HG02884 (cell line): ENCODE measurements at regions not wholly inside any gene's neighbourhood (a gene's known extent, or its start where the extent isn't known, plus 50 kb on each side); places are given as distances from the start of the nearest gene placed in this dataset.
"Not testable (repeated sequence)": the region's sequence is repeated elsewhere in the genome, so short reads cannot be mapped to it uniquely, and the experiment has no call there.

Experiments used
- ATAC-seq: cut with Tn5 transposase; IDR thresholded peaks from one replicate; pipeline ENCODE4 v1.9.1; 2021; ENCODE audit warnings: mild to moderate bottlenecking, moderate library complexity; ENCODE audit not compliant: unreplicated experiment

DNA sequence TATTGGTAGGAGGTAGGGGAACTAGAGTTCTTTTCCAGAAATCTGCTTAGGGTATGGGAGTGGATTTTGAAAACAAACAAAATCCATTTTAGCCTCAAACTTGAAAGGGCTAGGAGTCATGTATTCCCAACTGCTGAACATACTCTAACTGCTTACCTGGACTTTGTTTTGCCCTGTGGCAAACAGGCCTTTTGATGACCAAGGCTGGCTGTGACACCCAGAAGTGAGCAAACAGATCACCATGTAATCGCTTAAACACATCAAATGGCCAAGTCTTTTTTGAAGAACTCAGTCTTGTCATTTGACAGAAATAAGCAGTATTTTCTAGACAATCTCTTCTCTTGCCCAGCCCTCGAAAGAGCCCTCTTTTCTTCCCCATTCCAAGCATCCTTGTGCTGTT is 203.4 kb downstream of the KIT start:
- ATAC-seq, result no peak

DNA sequence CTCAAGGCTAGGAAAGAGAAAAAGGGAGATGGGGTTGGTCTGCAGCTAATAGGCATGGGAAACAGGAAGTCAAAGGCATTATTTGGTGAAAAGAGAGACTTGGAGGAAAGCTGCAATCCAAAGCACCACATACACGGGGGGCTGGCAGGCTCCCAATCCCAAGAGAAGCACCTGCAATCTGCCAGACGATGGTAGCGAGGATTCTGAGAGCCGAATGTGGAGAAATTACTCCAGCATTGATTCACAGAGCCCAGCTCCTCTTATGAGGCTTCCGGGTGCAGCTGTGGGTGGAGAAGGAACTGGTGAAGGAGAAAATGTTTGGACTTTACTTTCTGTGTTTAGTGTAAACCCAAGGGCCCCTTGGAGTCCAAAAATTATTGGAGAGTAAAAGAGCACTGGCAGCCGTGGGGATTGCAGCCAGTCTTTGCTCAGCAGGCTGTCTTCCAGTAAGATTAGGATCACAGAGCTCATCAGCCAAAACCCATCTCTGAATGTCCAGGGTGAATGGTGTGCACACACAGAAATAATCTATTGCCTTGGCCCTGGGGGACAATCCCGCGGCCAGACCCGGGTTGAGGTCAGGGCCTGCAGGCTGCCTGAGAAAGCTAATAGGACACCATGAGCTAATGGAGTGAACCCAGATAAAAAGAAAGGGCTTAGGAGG is 197.6 kb downstream of the KIT start:
- no peak for ATAC-seq

DNA sequence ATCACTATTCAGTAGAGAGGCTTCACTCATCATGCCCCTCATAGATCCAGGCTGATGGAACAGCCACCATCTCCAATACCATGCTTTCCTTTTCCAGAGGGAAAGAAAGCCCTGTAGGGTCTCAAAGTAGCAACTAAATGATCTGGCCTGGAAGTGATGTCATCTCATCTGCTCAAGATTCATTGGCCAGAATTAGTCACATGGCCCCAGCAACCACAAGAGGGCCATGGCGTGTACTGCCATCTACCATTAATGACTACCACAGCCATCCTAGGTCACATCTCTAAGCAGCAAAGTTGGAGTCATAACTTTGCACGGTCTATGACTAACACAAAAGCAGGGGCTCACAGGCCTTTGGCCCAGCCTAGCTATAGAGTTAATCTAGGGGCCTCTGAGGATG is 194.8 kb downstream of the KIT start:
- no peak for ATAC-seq

DNA sequence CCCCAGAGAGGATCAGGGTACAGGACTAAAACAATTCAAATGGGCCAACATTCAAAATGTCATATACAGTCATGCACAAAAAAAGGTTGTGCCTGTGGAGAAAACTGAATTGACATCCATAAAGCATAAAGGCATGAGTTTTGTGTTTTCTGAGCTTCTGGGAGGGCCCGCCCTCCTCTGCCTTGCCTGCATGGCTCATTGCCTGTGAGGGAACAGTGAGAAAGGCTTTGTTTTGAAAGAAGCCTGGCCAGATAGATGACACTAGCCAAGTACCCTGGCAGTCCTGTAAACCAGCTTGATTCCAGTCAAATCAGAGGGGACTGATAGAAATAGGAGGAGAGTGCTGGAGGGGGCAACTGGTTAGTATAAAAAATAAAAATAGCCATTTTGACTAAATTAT is 194.3 kb downstream of the KIT start:
- no peak for ATAC-seq

DNA sequence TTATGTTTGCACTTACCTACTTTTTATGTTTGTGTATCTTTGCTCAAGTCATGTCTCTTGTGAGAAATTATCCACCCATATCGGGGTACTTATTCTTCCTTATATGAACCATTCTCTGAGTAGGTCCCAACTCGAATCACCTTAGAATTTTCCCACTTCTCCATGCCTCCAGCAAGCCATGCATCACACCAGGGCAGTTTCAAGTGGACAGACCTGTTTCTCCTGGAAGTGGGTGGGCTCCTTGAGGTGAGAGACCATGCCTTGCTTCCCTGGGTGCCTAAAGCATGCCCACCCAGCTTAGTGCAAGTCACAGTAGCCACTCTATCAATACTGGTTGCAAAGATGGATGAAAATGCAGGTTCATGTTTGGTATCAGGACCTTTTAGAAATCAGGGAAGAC is 187.2 kb downstream of the KIT start:
- no peak for ATAC-seq

DNA sequence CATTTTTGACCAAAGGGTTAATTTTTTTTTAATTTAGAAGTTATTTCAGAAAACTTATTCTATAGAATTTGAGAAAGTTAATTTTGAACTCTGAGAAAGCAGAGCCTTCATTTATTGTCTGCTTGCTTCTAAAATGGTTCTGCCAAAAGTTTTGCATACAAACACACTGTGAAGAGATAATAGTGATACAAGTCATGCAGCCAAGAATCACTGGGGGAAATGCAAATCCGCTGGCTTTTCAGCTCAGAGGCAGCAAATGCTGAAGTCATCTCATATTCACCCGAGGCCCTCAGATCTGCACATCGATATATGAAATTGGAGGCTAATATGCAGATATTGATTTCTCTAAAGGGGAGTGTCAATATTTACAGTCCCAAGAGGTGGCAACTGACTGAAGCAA is 186.2 kb downstream of the KIT start:
- no peak for ATAC-seq

DNA sequence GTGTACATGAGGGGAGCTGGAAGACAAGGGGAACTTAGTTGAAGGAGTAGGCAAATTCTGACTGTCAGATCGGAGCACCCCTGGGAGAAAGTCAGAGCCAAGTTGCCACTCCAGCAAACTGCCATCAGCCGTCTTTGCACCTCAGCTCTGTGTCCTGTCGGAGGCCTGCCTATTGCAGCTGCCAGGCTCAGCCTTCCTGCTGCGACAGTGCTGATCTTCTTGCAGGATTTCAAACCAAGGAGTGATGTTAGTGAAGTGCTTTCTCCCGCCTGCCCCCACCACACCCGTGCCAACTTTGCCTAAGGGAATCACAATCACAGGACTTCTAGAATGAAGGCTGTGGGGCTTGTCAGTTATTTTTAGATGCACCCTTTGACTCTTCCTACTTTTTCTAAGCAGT is 185.3 kb downstream of the KIT start:
- ATAC-seq, result no peak

DNA sequence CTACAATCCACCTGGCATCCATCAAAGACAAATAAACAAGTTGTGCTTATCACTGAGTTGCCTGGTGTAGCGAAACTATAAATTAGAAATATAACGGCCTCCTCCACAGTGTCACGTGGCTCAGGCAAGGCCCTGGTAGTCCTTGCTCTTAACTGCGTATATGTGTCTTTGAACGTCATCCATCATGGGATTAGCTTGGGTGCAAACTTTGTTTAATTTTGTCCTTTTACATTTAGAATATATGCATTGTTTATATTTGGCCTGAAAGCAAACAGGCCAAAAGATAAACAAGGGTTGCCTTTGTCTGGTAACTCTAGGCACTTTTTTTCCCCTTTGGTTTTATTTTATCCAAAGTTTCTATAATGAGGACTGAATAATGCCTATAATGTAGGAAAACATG is 184.9 kb downstream of the KIT start:
- ATAC-seq, result no peak

DNA sequence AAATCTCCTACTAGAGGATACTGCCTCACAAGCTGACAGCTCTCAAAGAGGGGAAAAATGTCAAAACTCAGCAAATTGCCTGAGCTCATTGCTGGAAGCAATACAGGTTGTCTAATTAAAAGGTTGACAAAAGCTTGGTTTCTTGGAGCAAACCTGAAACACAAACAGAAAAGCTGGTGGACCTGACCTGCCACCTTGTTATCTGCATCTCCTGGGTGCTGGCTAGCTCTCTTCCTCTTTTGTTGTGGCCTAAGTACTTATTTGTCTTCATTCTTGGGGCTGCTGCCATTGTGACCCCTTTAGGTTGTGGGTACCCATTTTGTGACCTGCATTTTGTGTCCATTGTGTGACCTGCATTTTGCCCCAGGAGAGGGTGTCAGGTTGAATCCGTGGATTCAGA is 184.5 kb downstream of the KIT start:
- ATAC-seq, result no peak

DNA sequence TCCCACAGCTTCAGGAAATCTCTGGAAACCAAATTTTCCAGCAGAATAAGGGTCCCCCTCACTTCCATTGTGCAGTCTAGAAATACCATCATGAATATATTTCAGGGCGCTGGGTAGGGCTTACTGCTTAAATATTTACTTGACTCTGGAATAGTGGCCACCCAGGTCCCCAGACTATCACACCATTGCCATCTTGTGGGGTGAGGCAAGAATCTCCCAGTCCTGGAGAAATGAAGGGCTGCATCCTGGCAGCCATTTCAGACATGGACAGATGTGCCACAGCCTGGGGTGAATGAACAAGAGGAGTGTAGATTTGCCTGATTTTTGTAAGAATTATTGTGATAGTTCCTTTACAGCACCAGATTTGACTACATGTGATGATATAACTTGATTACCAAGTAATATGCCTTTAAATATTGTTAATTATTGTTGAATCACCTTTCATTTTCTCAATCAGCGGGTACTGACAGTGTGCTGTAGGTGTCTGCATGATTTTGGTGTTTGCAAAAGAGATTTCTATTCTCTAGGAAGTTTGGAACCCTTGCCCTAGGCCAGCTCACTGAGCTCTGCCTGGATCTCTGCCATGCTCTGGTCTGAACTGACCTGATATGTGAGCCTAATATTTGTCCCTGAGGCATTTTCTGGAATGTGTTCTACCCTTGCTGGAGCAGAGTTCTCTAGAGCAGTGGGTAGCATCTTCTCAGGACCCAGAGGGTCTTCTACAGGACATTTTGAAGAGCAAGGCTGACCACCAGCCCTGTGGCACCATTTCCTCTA is 183.4 kb downstream of the KIT start:
- no peak for ATAC-seq

DNA sequence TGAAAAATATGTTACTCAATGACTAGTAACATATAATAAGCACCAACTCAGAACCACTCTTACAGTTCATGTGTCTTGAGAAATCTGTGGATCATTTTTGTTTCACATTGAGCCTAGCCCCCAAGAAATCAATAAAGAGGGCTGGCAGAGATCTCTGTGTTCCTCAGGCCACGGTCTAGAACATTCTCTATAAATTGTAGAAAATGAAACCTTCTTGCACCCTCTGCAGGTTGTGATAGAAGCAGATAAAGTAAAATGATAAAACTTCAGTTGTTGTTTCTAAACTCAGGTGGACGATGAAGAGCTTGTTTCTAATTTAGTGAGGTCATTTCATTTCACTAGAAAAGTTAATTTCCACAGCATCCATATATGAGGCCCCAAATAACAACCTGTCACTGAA is 182.7 kb downstream of the KIT start:
- no peak for ATAC-seq

DNA sequence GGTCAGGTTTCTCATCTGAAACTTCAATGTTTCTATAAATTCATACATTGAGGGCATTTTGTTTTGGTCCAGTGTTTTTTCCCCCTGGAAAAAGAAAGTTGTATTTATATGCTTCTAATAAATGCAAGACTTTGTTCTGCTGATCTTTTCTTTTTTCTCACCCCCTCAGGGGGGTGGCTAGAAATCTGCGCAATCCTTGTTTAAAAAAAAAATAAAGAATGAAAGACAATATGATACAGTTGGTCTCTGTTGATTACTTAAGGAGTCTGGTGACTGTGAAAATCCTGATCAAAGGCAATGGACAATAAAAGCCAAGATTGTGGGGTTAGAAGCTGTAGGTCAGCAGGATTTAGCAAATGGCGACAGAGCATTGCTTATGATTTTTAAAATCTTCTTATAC is 180.5 kb downstream of the KIT start:
- no peak for ATAC-seq

DNA sequence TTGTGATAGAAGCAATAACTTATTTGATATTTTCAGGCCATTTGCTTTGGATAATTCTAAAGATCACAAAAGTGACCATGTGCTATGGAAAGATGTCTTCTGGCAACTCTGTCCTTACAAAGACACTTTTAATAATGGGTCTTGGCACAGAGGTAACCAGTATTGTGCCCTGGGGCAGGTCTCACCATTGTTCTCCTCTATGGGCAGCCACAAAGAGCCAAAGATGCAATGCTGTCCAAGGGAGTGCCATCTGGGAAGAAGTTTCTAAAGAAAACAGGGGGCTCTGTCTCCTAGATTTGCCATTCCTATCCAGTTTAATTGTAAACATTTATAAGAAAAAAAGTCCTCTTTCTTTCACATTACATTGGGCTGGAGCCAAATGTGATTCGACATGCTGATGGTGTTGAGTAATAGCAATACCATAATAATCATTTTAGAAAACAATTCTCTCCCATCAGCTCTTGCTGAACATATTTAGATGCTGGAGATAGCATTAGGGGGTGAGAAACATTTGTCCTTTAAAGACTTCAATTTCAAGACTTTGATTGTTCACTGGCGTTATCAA is 179.9 kb downstream of the KIT start:
- no peak for ATAC-seq

DNA sequence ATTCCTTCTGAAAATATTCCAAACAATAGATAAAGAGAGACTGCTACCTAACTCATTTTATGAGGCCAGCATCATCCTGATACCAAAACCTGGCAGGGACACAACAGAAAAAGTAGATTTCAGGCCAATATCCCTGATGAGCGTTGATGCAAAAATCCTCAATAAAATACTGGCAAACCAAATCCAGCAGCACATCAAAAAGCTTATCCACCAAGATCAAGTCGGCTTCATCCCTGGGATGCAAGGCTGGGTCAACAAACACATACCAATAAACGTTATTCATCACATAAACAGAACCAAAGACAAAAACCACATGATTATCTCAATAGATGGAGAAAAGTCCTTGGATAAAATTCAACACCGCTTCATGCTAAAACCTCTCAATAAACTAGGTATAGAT is 170.6 kb downstream of the KIT start:
- ATAC-seq, result not testable (repeated sequence)

DNA sequence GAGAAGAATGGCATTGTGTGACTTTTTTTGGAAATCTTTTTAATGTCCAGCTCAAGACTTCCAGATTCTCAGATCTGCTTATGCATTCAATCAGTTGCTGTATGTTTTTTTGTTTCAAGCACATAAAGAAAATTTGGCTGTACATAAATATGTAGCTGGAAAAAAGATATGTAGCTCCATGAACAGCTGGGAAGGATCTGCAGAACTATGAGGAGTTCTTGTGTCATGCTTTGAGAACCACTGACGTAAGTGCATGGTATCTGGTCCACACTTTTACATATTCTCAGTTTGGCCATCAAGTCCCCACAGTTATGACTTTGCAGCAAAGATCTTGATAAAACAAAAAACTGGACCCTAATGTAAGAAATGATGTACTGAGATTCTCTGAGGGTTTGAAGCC is 165.9 kb downstream of the KIT start:
- ATAC-seq, result no peak

DNA sequence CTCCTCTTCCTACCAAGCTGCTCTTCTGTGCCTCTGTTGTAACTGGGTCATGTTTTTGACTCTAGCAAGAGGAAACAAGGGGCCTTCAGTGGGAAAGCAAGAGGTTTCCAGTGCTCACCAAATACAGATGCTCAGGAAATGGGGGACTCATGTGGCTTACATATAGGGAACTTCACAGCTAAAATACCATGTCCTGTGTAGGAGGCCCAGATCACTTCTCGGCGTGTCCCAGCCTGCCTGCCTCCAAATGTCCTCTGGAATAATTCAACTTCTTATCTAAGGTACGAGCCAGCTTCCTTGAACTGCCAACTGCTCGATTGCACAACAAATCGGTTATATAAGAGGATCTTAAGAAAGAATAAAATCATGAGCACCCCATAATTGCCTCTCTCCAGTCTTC is 161.3 kb downstream of the KIT start:
- ATAC-seq, result no peak

DNA sequence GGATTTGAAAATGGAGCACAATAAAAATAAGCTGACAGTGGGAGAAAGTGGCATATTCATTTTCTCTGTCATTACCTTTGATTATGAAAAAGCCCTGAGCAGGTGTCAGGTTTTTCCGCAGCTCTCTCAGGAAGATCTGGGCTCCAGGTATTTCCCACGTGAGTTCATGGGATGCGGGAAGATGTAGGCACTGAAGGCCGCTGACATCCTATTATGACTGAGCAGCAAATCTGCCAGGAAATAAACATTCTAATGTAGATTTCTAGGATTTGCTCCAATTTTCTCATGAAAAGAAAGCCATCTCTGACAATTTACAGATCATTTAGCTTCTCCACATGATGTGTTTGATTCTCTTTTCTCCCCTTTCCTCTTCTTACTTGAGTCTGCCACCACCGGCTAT is 160.7 kb downstream of the KIT start:
- ATAC-seq, result no peak

DNA sequence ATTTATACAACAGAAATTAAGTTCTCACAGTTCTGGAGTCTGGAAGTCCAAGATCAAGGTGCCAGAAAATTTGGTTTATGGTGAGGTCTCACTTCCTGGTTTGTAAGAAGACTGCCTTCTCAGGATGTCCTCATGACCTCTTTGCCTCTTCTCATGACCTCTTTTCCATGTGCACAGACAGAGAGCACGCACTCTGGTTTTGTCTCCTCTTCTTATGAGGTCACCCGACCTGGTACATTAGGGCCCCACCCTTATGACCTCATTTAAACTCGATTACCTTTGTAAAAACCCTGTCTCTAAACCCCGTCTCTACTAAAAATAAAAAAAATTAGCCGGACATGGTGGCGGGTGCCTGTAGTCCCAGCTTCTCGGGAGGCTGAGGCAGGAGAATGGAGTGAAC is 155.9 kb downstream of the KIT start:
- no peak for ATAC-seq

DNA sequence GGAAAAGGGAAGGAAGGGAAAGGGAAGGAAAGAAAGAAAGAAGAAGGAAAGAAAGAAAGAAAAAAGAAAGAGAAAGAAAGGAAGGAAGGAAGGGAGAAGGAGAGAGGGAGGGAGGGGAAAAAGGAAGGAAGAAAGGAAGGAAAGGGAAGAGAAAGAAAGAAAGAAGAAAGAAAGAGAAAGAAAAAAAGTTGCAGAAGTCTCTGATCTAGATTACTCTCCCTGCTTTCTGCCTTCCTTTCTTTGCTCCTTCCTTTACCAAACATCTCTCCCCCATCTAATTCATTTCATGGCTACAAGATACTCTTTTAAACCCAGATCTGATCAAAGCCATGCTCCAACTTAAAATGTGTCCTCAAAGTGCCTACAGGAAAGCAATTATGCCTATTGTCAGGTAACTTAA is 148.6 kb downstream of the KIT start:
- no peak for ATAC-seq

DNA sequence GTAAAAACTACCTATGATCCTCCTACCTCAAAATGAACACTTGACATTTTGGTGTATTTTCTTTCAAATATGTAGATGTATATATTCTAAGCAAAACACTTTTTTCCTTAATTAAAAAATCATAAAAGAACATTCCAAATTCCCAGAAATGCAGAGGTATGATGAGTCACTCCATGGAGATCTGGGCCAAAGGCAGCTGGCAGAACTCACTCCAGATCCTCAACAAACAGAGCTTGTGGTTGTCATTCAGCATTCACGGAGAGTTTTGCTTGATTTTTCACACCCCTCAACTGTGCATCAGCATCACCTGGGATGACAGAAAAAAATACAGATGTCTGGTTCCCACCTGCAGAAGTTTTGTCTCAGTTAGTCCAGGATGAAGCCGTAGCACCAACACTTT is 144.6 kb downstream of the KIT start:
- ATAC-seq, result no peak

DNA sequence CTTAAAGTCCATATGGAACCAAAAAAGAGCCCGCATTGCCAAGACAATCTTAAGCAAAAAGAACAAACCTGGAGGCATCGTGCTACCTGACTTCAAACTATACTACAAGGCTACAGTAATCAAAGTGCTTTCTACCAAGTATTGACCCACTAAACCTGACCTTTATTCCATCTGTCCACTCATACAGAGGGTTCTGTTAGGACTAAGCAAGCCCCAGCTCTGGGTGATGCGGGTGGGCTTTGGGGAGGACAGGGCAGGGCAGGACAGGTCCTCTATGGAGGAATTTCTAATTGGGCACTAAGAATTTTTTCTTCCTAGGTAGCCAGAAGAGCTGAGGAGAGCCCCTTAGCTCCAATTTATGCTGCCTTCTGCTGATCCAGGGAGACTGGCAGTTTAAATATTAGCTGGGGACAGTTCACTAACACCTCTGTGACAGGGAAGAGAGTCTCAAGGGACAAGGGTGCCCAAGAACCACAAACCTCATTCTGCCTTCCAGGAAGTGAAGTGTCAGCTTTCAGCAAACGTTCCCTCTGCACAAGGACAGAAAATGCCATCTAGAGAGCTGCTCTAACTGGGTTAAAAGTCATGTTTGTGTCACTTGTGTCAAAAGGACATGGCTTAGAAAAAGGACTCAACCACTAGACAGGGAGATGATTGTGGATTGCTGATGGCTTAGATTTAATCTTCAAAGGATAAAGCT is 143.2 kb downstream of the KIT start:
- no peak for ATAC-seq

DNA sequence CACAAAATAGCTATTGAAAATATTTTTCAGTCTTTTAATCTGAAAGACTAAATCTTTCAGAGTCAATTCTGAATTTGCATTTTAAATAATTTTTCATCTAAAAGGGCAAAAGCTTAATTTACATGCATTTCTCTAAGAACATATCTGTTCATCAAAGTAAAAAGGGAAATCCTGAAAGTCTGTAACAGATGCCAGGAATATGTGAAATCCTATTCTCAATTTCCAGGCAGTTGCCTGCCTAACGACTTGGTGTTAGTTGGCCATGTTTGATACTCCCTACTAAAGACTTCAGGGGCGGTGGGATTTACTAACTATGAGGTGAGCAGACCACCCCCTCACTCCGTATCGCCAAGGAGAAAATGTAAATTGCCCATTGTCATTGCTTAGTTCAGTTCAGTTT is 136.8 kb downstream of the KIT start:
- no peak for ATAC-seq
